Psoas muscle (tissue), 7 donors: ENCODE measurements at regions not wholly inside any gene's neighbourhood (a gene's known extent, or its start where the extent isn't known, plus 50 kb on each side); places are given as distances from the start of the nearest gene placed in this dataset.

Source experiments
- ATAC-seq, 4 donors: fragments of 200-7000 bp; cut with Tn5 transposase; one replicate each; pipeline ENCODE4 v1.9.1; 2020; ENCODE audit warnings: moderate library complexity in 3 of 4, mild to moderate bottlenecking in 2 of 4
- DNase-seq, 2 donors: peaks; one replicate each; pipeline ENCODE4 v3.0.0-alpha.2; 2020
- H3K27ac ChIP-seq: fragments of 200-600 bp; one replicate; pipeline ENCODE4 v1.8.0; 2022
- H3K27me3 ChIP-seq, 3 donors: fragments of 200-600 bp in 1 of 3; one replicate each; pipeline versions ENCODE4 v1.6.1 to v1.8.0; 2013 to 2022; ENCODE audit warnings: low read length in 2 of 3, mild to moderate bottlenecking in 2 of 3, moderate library complexity in 1 of 3; ENCODE audit not compliant: insufficient read depth in 3 of 3
- H3K36me3 ChIP-seq, 2 donors: fragments of 200-600 bp in 1 of 2; one replicate each; pipeline versions ENCODE4 v1.6.1 to v1.8.0; 2013 to 2022; ENCODE audit warnings: low read depth in 1 of 2, mild to moderate bottlenecking in 1 of 2, moderate library complexity in 1 of 2; ENCODE audit not compliant: insufficient read depth in 1 of 2
- H3K4me1 ChIP-seq: fragments of 200-600 bp; one replicate; pipeline ENCODE4 v1.8.0; 2022
- H3K4me3 ChIP-seq: fragments of 200-600 bp; one replicate; pipeline ENCODE4 v1.8.0; 2022; ENCODE audit warnings: mild to moderate bottlenecking
- H3K9me3 ChIP-seq: fragments of 200-600 bp; one replicate; pipeline ENCODE4 v1.8.0; 2022
- CTCF ChIP-seq: fragments of 200-600 bp; IDR thresholded peaks from one replicate; pipeline ENCODE4 v1.8.0; 2022; ENCODE audit warnings: antibody characterized with exemption
- WGBS, 3 donors: extraction: QIAGEN DNeasy Blood & Tissue Kit; methylation state at CpG; one replicate each; pipeline versions ENCODE4 v1.1.6 to v1.1.7; 2013; 5-methylcytosine and 5-hydroxymethylcytosine counted together
- intact Hi-C, 2 donors: fragments of 100-400 bp; cut with DNase I; formaldehyde crosslinking; loops; one replicate each; pipeline versions ENCODE4 v1.11.0 to v1.14.2; 2022
- donor health status: healthy with polysubstance abuse.
- donor health status: DM: no; HTN: no; CAD: no; lungs with moderate emphysema.
- donor health status: Bipolar disorder and iron deficiency.
- donor health status: healthy.
- donor health status: DM: yes; HTN: yes; CAD: no.
- donor health status: DM: no; HTN: no; CAD: no.
- donor health status: DM: yes; HTN: yes; CAD: no.

GRCh38 chr15:24733659-24734058, 58.1 kb downstream of the NPAP1 start:
- 68 to 83% (median 69%) methylated on average over 2 of the region's 2 CpGs for WGBS, 3 donors
- Histone ChIP-seq H3K4me3 (no peak overlapping the region), H3K4me1 (no peaks in the 10 kb centered on the region), H3K9me3 (no peaks in the 10 kb centered on the region), H3K27ac (no peak overlapping the region), H3K36me3 (no peaks in the 10 kb centered on the region), H3K27me3 (no peaks in the 10 kb centered on the region)
- intact Hi-C loops, result no loop called here
- ATAC-seq (no peak), DNase-seq (no peak)
- no peak for TF ChIP-seq CTCF

- no peak overlapping the region for H3K27ac ChIP-seq
- no peaks in the 10 kb centered on the region for H3K27me3 ChIP-seq
- intact Hi-C loops, result no loop called here
- no peak for TF ChIP-seq CTCF
- H3K4me1 ChIP-seq, result no peaks in the 10 kb centered on the region
- no peaks in the 10 kb centered on the region for H3K9me3 ChIP-seq
- ATAC-seq, result no peak
- DNase-seq, result no peak
- no peak overlapping the region for H3K4me3 ChIP-seq
- H3K36me3 ChIP-seq, result no peaks in the 10 kb centered on the region
- 30 to 59% (median 44%) methylated on average over 1 of the region's 1 CpG for WGBS, 3 donors
Observed at GRCh38 chr15:24734396-24734795, 58.8 kb downstream of the NPAP1 start.

- Histone ChIP-seq H3K27me3 (no peaks in the 10 kb centered on the region), H3K4me1 (no peaks in the 10 kb centered on the region), H3K36me3 (no peaks in the 10 kb centered on the region), H3K27ac (no peak overlapping the region), H3K4me3 (no peak overlapping the region), H3K9me3 (no peaks in the 10 kb centered on the region)
- no peak for ATAC-seq
- TF ChIP-seq CTCF, result no peak
- DNase-seq, result no peak
- intact Hi-C loops, result no loop called here
Observed at GRCh38 chr15:24745290-24745689, 69.7 kb downstream of the NPAP1 start.

GRCh38 chr15:24746094-24746493, 70.5 kb downstream of the NPAP1 start:
- peaks cover under 1% of the 10 kb centered on the region for H3K9me3 ChIP-seq
- intact Hi-C loops, result no loop called here
- ATAC-seq (no peak), DNase-seq (no peak)
- TF ChIP-seq CTCF, result no peak
- H3K4me1 ChIP-seq, result no peaks in the 10 kb centered on the region
- H3K27ac ChIP-seq, result no peak overlapping the region
- no peaks in the 10 kb centered on the region for H3K36me3 ChIP-seq
- no peaks in the 10 kb centered on the region for H3K27me3 ChIP-seq
- no peak overlapping the region for H3K4me3 ChIP-seq

- DNase-seq (no peak), ATAC-seq (no peak)
- H3K4me1 ChIP-seq, result no peaks in the 10 kb centered on the region
- TF ChIP-seq CTCF, result no peak
- no peak overlapping the region for H3K27ac ChIP-seq
- peaks cover 8% of the 10 kb centered on the region for H3K9me3 ChIP-seq
- no peaks in the 10 kb centered on the region for H3K27me3 ChIP-seq
- H3K4me3 ChIP-seq, result no peak overlapping the region
- no peaks in the 10 kb centered on the region for H3K36me3 ChIP-seq
- 72 to 77% (median 76%) methylated on average over 10 of the region's 10 CpGs for WGBS, 3 donors
- intact Hi-C loops, result no loop called here
Observed at GRCh38 chr15:24747376-24747775, 71.8 kb downstream of the NPAP1 start.
